ENCODE measurements at regions not wholly inside any gene's neighbourhood (a gene's known extent, or its start where the extent isn't known, plus 50 kb on each side); places are given as distances from the start of the nearest gene placed in this dataset.

- DNase-seq = no peak
Measured at GRCh38 chr12:125583071-125583470, 517.8 kb downstream of the AACS start.

GRCh38 chr12:125586441-125586840 lies 521.2 kb downstream of the AACS start:
- DNase-seq = no peak

DNA sequence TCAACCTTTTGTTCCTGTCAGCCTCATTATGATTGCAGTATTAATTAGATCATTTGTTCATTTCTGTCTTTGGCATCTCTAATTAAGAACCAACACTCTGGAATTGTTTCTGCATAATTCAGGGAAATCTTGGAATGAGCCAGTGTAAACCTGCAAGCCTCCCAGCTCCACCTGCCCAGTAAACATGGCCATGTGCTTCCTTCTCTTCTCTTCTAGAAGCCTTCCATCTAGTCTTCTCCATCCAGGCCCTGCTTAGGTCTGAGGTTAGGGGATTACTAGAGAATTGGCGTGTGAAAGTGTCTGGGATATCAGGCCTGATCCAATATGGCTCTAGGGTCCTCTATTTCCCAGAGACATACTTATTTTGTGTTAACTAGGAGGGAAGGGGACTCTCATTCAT lies 528.0 kb downstream of the AACS start:
- no peak for DNase-seq

GRCh38 chr12:125604976-125605375 lies 539.7 kb downstream of the AACS start:
- no peak for DNase-seq

DNA sequence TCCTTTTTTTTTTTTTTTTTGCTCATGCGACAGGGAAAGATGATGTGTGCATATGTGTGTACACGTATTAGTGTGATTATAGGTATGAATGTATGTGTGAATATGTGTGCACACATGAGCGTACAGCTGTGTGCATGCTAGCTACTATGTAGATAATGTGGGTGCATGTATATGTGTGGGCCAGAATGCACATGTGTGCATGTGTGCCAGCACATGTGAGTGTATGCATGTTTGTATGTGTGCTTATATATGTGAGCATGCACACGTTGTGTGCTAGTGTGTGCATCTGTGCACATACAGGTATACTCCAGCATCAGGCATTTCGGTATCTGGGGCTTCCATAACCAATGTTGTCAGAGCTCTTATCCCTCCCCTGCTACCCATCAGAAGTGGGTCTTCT lies 541.1 kb downstream of the AACS start:
- DNase-seq = no peak

DNA sequence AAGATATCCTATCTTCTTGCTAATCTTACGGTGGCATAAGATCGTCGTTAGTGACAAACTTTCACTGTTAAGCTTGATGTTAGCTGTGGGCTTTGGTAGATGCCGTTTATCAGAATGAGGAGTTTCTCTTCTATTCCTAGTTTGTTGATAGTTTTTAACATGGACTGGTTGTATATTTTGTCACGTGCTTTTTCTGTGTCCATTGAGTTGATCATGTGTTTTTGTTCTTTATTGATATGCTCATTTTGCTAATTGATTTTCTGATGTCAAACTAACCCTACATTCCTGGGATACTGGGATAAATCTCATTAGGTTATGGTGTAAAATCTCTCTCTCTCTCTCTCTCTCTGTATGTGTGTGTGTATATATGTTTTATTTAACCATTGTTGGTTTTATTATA lies 545.1 kb downstream of the AACS start:
- no peak for DNase-seq

DNA sequence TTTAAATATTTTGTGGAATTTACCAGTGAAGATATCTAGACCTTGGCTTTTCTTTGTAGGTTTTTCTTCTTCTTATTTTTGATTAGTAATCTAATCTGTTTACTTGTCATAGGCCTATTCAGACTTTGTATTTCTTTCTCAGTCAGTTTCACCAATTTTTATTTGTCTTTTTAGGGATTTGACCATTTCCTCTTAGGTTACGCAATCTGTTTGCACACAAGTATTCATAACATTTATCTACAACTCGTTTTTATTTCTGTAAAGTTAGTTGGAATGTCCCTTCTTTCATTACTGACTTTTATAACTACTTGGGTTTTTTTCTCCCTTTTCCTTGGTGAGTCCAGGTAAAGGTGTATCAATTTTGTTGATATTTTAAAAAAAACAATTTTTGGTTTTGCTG lies 545.7 kb downstream of the AACS start:
- DNase-seq = no peak

- DNase-seq = no peak
Measured at GRCh38 chr12:125614058-125614457, 548.8 kb downstream of the AACS start.

DNA sequence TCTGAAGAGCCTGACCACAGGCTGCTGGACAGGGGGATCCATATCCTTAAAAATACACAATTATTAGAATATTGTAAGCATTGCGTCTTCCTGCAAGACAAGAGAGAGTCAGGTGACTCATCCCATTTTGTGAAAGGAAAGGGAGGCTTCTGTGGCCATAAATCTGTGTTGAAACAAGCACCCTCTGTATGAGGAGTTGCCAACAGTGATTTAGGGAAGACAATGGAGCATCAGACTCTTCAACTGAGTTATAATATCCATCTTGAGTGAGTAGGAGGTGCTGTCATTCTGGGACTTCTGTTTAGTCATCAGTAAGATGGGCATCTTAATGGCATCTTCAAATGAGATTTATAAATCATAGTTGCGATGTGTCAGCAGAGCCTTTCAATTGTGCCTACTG lies 554.5 kb downstream of the AACS start:
- no peak for DNase-seq

- DNase-seq = no peak
Measured at GRCh38 chr12:125633686-125634085, 568.5 kb downstream of the AACS start.

DNA sequence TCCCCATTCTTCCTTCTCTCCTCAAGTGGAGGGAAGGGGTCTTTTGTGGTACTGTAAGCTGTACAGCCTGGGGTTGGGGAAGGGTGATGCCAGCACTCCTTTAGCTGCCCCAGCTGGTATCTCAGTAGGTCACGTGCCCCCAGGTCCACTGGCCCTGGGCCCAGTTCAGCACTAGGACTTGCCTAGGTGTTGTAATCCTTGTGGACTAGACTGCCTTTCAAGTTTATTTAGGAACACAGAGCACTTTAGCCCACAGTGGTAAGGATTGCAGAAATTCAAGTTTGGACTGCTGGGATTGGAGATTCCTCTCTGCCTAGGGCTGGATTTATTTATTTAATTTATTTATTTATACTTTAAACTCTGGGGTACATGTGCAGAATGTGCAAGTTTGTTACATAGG lies 569.6 kb downstream of the AACS start:
- no peak for DNase-seq

GRCh38 chr12:125639826-125640225 lies 574.6 kb downstream of the AACS start:
- no peak for DNase-seq

DNA sequence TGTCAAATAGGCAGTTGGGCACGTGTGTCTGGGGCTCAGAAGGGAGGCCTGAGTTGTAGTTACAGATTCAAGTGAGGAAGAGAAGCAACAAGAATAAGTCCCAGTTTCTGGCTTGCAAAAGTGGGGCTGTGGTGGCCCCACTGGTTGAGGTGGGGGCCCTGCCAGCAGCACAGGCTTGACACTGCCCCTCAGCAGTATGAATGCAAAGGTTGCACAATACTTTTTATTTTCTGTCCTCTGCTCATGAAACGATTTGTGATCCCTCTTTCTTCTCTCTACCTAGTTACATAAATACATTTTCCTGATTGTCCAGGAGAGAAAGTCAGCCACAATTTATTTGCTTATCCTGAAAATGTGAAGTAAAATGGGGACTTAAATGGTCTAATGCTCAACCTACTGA lies 577.8 kb downstream of the AACS start:
- DNase-seq = no peak

GRCh38 chr12:125645724-125646123 lies 580.5 kb downstream of the AACS start:
- DNase-seq = no peak

GRCh38 chr12:125650587-125650986 lies 585.4 kb downstream of the AACS start:
- no peak for DNase-seq

DNA sequence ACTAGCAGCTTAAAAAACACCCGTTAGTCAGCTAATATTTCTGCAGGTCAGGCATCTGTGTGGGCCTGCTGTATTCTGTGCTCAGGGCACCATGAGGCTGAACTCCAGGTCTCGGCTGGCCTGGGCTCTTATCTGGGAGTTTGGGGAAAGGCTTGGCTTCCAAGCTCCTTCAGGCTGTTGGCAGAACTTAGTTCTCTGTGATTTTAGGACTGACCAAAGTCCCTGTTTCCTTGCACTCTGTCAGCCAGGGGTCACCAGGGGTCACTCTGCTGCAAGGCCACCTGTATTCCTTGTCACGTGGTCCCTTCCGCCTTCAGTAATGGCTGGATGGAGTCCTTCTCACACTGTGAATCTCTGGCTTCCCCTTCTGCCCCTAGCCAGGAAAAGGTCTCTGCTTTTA lies 586.4 kb downstream of the AACS start:
- DNase-seq = no peak

GRCh38 chr12:125652681-125653080 lies 587.4 kb downstream of the AACS start:
- DNase-seq = no peak

DNA sequence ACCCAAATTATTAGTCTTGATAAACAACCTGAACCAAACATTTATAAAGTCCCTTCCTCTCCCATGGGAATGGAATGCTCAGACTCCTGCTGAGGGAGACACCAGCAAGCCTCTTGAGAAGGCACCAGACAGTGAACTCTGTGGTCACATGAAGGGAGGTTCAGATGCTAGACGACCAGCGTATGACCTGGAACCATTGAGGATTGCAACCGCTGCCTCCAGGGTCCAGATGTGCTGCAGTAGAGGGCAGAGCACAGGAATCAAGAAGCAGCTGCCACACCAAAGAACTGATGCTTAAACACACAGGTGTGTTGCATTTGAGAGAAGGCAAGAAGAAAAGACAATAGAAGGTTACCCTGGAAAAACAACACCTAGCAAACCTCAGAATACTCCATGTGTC lies 592.4 kb downstream of the AACS start:
- DNase-seq = no peak

DNA sequence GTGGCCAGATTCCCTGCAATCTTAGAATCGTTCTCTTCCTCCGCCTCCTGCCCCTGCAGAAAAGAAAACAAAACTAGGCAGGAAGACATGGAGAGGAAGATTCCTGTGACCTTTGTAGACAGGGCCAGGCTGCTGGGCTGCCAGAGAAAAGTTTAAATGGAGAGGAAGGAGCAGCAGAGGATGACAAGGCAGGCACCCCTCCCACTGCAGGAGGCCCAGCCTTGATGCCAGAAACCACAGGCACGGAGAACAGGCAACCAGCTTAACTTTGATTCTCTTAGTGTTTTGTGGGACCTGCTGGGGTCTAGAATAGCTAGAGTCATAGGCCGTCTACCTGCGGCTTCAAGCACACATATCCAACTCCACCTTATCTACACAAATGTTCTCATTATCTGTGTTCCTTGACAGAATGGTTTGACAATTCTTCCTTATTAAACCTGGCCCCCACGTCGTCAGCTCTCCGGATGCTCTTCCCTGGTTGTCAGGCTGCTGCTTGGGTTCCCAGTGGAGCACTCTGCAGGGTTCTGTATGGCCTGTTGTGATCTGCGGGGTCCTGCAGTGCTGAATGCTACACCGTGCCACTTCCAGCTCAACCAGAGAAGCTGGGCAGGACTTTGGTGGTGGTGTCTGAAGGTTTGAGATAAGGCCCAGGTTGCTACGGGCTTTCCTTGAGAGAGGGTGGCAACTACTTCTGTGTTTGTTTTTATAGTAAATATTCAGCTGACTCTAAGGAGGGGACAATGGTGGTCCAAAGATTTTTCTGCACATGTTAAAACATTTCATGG lies 609.5 kb downstream of the AACS start:
- no peak for DNase-seq

- no peak for DNase-seq
Measured at GRCh38 chr12:125676366-125676765, 611.1 kb downstream of the AACS start.

DNA sequence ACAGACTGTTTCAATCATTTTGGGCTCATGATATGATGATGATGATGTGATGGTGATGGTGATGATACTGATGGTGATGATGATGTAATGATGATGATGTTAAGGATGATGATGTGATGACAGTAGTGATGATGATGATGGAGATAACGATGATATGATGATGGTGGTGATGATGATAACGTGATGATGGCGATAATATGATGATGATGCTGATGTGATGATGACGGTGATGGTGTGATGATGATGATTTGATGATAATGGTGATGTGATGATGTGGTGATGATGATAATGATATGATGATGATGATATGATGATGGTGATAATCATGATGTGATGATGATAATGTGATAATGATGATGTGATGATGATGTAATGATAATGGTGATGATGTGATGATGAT lies 612.6 kb downstream of the AACS start:
- DNase-seq = no peak

DNA sequence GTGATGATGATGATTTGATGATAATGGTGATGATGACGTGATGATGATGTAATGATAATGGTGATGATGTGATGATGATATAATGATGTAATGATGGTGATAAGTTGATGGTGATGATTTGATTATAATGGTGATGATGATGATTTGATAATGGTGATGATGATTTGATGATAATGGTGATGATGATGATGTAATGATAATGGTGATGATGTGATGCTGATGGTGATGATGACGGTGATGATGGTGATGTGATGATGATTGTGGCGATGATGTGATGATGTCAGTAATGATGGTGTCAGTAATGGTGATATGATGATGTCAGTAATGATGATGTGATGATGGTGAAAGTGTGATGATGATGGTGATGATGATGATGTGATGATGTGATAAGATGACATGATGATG lies 613.4 kb downstream of the AACS start:
- no peak for DNase-seq

- peak; percentile 59 for DNase-seq
Measured at GRCh38 chr12:125683748-125684381, 618.6 kb downstream of the AACS start.

DNA sequence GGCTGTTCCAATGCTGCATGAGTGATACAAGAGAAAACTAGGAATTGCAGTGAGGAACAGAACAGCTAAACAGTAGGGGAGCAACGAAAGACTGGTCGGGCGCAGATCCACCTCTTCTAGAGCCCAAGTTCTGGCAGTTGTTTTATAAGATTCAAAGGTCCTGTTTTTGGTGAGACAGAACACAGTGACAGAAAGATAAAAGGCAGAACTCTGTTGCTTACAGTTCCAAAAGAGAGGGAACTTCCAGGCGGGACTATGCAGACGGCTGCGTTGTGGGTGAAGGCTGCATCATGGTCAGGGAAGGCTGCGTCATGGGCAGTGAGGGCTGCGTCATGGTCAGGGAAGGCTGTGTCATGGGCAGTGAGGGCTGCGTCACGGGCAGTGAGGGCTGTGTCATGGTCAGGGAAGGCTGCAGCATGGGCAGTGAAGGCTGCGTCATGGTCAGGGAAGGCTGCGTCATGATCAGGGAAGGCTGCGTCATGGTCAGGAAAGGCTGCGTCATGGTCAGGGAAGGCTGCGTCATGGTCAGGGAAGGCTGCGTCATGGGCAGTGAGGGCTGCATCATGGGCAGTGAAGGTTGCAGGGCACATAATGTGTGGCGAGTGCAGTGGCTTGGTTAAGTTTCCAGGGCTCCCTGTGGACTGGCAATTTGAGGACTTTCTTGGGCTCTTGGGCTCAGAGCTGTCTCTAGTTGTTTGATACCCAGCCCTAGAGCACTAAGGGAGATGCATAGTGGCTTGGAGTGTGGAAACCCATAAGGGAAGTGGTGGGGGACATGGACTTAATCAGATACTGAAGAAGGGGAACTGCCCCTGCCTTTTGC lies 619.9 kb downstream of the AACS start:
- DNase-seq = no peak
